Brain microvascular endothelial cell (primary cell): ENCODE measurements at regions not wholly inside any gene's neighbourhood (a gene's known extent, or its start where the extent isn't known, plus 50 kb on each side); places are given as distances from the start of the nearest gene placed in this dataset.
A peak's percentile ranks its signal among the peaks of the same experiment; 100 is the strongest.

Experiments
- DNase-seq: peaks from one replicate; pipeline ENCODE4 v3.0.0-alpha.2; 2020
- H3K27ac ChIP-seq: fragments of 250-450 bp; sonication (Bioruptor Pico); 2 replicates; pipeline ENCODE4 v1.5.1; 2020; ENCODE audit warnings: mild to moderate bottlenecking, moderate library complexity
- H3K27me3 ChIP-seq: fragments of 250-450 bp; sonication (Bioruptor Pico); replicated peaks from 2 replicates; pipeline ENCODE4 v1.5.1; 2020; ENCODE audit warnings: mild to moderate bottlenecking
- H3K36me3 ChIP-seq: fragments of 250-450 bp; sonication (Bioruptor Pico); replicated peaks from 2 replicates; pipeline ENCODE4 v1.5.1; 2020; ENCODE audit warnings: mild to moderate bottlenecking
- H3K4me3 ChIP-seq: 2 replicates; pipeline ENCODE4 v1.5.1; 2011; ENCODE audit warnings: low read depth, mild to moderate bottlenecking, control low read depth, low read length, moderate library complexity
- in situ Hi-C: cut with HindIII; loops from 2 replicates; pipeline ENCODE4 v1.10.0; 2017; ENCODE audit warnings: low sequenced_read_pairs, low pct_ligation_motif_present
- TF ChIP-seq, protein P1 (sequence below): IDR thresholded peaks from 2 replicates; pipeline ENCODE4 v1.5.1; 2011; ENCODE audit warnings: low read depth, mild to moderate bottlenecking, moderate library complexity, low read length, control low read depth, inconsistent platforms; ENCODE audit errors: missing control alignments

DNA sequence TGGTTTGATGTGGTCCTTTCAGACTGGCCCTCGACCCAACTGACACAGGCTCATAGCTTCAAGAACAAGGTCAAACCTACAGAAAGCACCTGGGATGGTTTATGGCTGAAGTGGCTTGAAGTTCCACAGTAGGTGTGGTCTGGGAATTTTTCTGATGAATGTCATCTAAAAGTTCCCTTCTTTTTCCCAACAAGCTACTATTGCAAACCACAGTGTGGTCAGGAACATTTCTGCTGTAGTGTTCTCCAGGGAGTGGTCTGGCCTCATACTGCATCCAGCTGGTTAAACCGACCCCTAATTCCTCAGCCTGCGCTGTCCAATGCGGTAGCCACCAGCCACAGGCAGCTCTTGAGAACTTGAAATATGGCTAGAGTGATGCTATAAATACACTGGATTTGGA is 92.7 kb downstream of the FAM124B start:
- Histone ChIP-seq H3K36me3 (no peaks in the 10 kb centered on the region), H3K4me3 (no peak overlapping the region), H3K27ac (no peak overlapping the region), H3K27me3 (no peaks in the 10 kb centered on the region)
- in situ Hi-C loops, result no loop called here
- DNase-seq, result peak; percentile 31
- TF ChIP-seq, protein P1, sequence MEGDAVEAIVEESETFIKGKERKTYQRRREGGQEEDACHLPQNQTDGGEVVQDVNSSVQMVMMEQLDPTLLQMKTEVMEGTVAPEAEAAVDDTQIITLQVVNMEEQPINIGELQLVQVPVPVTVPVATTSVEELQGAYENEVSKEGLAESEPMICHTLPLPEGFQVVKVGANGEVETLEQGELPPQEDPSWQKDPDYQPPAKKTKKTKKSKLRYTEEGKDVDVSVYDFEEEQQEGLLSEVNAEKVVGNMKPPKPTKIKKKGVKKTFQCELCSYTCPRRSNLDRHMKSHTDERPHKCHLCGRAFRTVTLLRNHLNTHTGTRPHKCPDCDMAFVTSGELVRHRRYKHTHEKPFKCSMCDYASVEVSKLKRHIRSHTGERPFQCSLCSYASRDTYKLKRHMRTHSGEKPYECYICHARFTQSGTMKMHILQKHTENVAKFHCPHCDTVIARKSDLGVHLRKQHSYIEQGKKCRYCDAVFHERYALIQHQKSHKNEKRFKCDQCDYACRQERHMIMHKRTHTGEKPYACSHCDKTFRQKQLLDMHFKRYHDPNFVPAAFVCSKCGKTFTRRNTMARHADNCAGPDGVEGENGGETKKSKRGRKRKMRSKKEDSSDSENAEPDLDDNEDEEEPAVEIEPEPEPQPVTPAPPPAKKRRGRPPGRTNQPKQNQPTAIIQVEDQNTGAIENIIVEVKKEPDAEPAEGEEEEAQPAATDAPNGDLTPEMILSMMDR, result no peak

DNA sequence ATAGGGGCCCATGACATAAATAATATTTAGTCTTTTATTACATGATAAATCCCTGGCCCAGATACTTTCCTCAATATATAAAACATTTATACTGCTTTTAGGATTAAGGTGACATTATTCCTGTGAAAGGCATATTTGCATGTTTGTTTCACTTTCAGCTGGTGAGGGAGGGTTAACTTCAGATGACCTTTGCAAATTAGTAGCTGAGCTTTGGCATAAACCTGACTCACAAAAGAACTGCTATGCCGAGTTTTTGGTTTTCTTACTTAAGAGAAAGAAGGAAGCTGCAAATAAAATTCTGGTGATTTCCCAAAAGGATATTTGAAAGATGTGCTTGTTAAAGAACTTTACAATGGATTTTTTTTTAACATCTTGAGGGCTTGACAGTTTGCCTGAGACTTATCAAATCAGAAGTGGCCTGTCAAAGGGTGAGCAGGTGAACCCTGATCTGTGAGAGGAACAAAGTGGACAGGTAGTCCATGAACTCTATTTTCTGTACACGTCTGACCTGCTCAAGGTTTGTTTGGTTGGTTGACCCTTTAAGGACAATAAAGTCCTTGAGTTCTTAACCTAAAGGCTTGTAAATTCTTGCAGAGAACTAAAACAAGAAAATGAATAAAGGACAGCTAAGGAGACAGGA is 93.5 kb downstream of the FAM124B start:
- Histone ChIP-seq H3K27ac (no peak overlapping the region), H3K4me3 (no peak overlapping the region), H3K27me3 (no peaks in the 10 kb centered on the region), H3K36me3 (no peaks in the 10 kb centered on the region)
- no peak for DNase-seq
- TF ChIP-seq, protein P1, result no peak
- in situ Hi-C loops, result no loop called here

DNA sequence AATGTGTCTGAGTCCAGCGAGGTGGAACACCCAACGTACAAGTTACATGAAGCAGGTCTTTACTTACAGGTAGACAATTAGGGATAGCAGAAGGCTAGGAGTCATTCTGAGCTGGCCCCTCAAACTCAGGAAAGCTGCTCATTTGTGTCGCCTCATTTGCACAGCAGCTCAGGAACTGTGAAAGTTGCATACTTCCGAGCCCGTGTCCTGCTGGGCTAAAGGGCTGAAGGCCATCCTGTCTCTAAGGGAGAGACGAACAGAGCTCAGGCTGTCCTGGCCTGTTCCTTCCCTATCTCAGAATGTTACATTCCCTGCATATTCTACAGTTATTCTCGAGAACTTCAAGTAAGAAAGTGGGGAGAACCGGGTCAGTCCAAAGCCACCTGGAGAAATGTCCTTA is 99.0 kb downstream of the FAM124B start:
- DNase-seq, result no peak
- H3K27ac ChIP-seq, result no peak overlapping the region
- no peak overlapping the region for H3K4me3 ChIP-seq
- no peaks in the 10 kb centered on the region for H3K27me3 ChIP-seq
- in situ Hi-C loops, result no loop called here
- no peaks in the 10 kb centered on the region for H3K36me3 ChIP-seq
- TF ChIP-seq, protein P1, result no peak

DNA sequence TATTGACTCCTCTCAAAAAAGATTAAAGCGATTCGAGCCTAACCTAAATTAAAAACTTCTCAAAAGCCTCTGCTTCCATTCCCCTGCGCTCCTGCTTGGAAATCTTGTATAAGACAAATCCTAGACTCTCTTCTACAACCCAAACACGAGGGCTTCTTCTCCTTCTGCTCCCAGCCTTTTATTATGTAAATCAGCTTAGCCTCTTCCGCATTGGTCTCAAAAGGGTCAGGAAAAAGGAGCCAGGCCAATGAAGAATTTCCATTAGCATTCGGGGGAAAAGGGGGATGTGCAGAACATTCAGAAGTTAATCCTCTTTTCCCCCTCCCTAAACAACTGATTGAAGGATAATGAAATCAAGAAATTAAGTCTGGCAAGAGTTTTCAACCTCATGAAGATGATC is 107.9 kb downstream of the FAM124B start:
- TF ChIP-seq, protein P1, result no peak
- DNase-seq, result no peak
- no peak overlapping the region for H3K27ac ChIP-seq
- in situ Hi-C loops, result loop anchor here (25.0 kb wide), 1 partner anchor 307 kb away; no protein-coding TSS in a partner anchor
- no peaks in the 10 kb centered on the region for H3K36me3 ChIP-seq
- H3K27me3 ChIP-seq, result no peaks in the 10 kb centered on the region
- H3K4me3 ChIP-seq, result no peak overlapping the region

DNA sequence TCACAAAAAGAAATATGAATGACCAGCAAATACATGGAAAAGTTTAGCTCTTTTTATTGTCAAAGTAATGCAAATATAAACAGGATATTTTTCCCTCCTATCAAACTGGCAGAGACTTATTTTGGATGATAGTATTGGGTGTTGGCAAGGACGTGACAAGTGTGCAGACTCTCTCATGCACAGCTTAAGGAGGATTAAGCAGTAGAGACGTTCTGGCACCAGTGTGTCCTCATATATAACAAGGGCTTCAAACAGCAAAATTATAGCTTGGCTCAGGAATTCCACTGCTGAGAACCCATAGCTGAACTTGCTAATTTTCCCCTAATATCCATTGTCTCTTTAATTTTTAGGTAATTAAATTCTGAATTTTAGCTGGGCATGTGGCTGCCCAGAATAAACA is 114.4 kb downstream of the FAM124B start:
- TF ChIP-seq, protein P1, result no peak

DNA sequence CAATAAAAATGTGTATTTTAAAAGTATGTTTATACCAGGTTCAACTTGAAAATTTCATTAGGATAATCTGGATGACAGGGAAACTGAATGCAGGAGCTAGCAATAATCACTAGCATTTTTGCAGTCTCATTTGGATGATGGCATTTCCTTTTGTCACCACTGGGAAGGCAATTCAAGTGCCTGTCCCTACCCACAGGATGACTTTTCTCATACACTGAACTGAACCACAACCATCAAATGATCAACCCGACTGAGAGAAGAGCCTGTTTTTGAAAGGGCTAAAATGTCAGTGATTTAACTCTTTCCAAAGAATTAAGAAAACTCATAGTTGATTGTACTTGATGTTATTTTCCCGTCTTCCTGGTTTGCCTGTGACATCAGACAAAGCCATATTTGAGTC is 115.0 kb downstream of the FAM124B start:
- Histone ChIP-seq H3K36me3 (no peaks in the 10 kb centered on the region), H3K27me3 (no peaks in the 10 kb centered on the region), H3K27ac (no peak overlapping the region), H3K4me3 (no peak overlapping the region)
- DNase-seq, result no peak
- in situ Hi-C loops, result loop anchor here (25.0 kb wide), 1 partner anchor 300 kb away; no protein-coding TSS in a partner anchor
- TF ChIP-seq, protein P1, result peak; percentile 11

More for the DNA sequence above, 114.4 kb downstream of the FAM124B start:
- Histone ChIP-seq H3K27me3 (no peaks in the 10 kb centered on the region), H3K36me3 (no peaks in the 10 kb centered on the region), H3K4me3 (no peak overlapping the region), H3K27ac (no peak overlapping the region)
- in situ Hi-C loops, result loop anchor here (25.0 kb wide), 1 partner anchor 300 kb away; no protein-coding TSS in a partner anchor
- DNase-seq, result no peak
